ENCODE measurements at regions not wholly inside any gene's neighbourhood (a gene's known extent, or its start where the extent isn't known, plus 50 kb on each side); places are given as distances from the start of the nearest gene placed in this dataset.

DNA sequence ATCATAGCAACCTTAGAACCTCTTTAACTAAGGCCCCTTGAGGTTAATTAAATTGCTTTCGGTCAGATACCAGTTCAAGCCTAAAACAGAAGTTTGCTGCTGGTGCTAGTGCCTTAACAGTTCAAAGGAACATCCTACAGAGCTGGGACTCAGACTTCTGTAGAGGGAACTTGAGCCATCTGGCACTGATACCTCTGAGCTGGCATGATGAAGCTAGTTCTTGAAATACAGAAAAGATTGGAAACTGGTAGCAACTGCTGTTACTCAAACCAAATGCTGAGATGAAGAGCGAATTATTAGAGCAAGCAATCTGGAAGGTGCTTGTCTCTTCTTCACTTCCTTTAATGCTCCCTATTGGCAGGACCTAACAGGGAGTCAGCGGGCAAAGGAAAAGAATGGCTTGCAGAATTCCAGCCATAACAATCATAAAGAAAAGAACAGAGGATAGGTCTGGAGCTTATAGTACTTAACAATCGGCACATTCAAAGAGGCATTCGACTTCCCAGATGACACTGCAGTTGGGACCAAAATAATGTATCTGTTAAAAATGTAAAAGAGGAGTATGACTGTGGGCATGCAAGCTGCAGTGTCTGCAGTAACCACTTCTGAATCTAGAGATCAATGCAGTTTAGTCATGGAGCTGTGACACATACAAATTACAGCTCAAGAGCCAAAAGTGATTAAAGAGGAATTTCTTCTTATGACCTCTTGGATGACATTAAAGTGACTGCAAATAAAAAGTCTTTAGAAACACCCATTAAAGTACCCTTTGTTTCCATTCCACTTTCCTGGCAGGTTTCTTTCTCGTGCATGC, 298.9 kb downstream of the PDGFC start:
- TF ChIP-seq, protein P1, sequence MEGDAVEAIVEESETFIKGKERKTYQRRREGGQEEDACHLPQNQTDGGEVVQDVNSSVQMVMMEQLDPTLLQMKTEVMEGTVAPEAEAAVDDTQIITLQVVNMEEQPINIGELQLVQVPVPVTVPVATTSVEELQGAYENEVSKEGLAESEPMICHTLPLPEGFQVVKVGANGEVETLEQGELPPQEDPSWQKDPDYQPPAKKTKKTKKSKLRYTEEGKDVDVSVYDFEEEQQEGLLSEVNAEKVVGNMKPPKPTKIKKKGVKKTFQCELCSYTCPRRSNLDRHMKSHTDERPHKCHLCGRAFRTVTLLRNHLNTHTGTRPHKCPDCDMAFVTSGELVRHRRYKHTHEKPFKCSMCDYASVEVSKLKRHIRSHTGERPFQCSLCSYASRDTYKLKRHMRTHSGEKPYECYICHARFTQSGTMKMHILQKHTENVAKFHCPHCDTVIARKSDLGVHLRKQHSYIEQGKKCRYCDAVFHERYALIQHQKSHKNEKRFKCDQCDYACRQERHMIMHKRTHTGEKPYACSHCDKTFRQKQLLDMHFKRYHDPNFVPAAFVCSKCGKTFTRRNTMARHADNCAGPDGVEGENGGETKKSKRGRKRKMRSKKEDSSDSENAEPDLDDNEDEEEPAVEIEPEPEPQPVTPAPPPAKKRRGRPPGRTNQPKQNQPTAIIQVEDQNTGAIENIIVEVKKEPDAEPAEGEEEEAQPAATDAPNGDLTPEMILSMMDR (conservative IDR thresholded peaks at IDR 0.05; ENCODE audit: low read depth, low read length): no peak
- no peak for TF ChIP-seq POLR2A (IDR thresholded peaks at IDR 0.05; ENCODE audit: low read depth, low read length)
- TF ChIP-seq, protein P2, sequence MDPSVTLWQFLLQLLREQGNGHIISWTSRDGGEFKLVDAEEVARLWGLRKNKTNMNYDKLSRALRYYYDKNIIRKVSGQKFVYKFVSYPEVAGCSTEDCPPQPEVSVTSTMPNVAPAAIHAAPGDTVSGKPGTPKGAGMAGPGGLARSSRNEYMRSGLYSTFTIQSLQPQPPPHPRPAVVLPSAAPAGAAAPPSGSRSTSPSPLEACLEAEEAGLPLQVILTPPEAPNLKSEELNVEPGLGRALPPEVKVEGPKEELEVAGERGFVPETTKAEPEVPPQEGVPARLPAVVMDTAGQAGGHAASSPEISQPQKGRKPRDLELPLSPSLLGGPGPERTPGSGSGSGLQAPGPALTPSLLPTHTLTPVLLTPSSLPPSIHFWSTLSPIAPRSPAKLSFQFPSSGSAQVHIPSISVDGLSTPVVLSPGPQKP (IDR thresholded peaks at IDR 0.05; ENCODE audit: borderline replicate concordance, low read depth, low read length): no peak
- no peak for TF ChIP-seq FOS (IDR thresholded peaks at IDR 0.05; ENCODE audit: low read depth, low read length)
- no peak for TF ChIP-seq SMC3 (IDR thresholded peaks at IDR 0.05; ENCODE audit: low read depth, low read length)
- TF ChIP-seq USF2 (IDR thresholded peaks at IDR 0.05; ENCODE audit: low read depth, low read length): no peak
- TF ChIP-seq CHD1 (IDR thresholded peaks at IDR 0.05; ENCODE audit: low read depth, low read length): no peak
- no peak for TF ChIP-seq CEBPB (IDR thresholded peaks at IDR 0.05; ENCODE audit: low read depth, low read length)
- TF ChIP-seq RAD21 (IDR thresholded peaks at IDR 0.05; ENCODE audit: low read length): no peak
